Liver (tissue), 8 donors: ENCODE measurements at regions not wholly inside any gene's neighbourhood (a gene's known extent, or its start where the extent isn't known, plus 50 kb on each side); places are given as distances from the start of the nearest gene placed in this dataset.

Experiments used
- DNase-seq: peaks from one replicate; pipeline ENCODE4 v3.0.0-alpha.2; 2017; ENCODE audit warnings: low spot score
- H3K27ac ChIP-seq, 2 donors: one replicate each; pipeline ENCODE4 v1.7.0; 2013; ENCODE audit warnings: inconsistent platforms in 2 of 2, low read length in 2 of 2, control low read depth in 1 of 2, low read depth in 1 of 2, mild to moderate bottlenecking in 1 of 2
- H3K27me3 ChIP-seq, 4 donors: one replicate each; pipeline versions ENCODE4 v1.6.1 to v1.7.0; 2013; ENCODE audit warnings: low read length in 3 of 4, inconsistent platforms in 1 of 4, mild to moderate bottlenecking in 1 of 4, moderate library complexity in 1 of 4; ENCODE audit not compliant: control insufficient read depth in 4 of 4, insufficient read depth in 4 of 4
- H3K36me3 ChIP-seq, 4 donors: one replicate each; pipeline versions ENCODE4 v1.6.1 to v1.7.0; 2013; ENCODE audit warnings: low read length in 3 of 4, mild to moderate bottlenecking in 3 of 4, low read depth in 1 of 4, moderate library complexity in 1 of 4; ENCODE audit not compliant: control insufficient read depth in 4 of 4, insufficient read depth in 3 of 4
- H3K4me1 ChIP-seq, 4 donors: one replicate each; pipeline versions ENCODE4 v1.6.1 to v1.7.0; 2013; ENCODE audit warnings: low read length in 3 of 4, mild to moderate bottlenecking in 3 of 4, moderate library complexity in 1 of 4; ENCODE audit not compliant: control insufficient read depth in 4 of 4, insufficient read depth in 4 of 4
- H3K4me3 ChIP-seq, 3 donors: one replicate each; pipeline versions ENCODE4 v1.6.1 to v1.7.0; 2013; ENCODE audit warnings: low read length in 3 of 3, control low read depth in 1 of 3, low read depth in 1 of 3, mild to moderate bottlenecking in 1 of 3
- H3K9ac ChIP-seq, 2 donors: one replicate each; pipeline ENCODE4 v1.7.0; 2013; ENCODE audit warnings: low read length in 2 of 2, mild to moderate bottlenecking in 2 of 2, moderate library complexity in 2 of 2, control low read depth in 1 of 2, low read depth in 1 of 2
- H3K9me3 ChIP-seq, 4 donors: one replicate each; pipeline versions ENCODE4 v1.6.1 to v1.7.0; 2013; ENCODE audit warnings: low read length in 3 of 4; ENCODE audit not compliant: control insufficient read depth in 4 of 4
- CTCF ChIP-seq: fragments of 150-350 bp; IDR thresholded peaks from 2 replicates; pipeline ENCODE4 v1.5.1; 2017; ENCODE audit warnings: improper control_type of control experiment, low read depth, low read length; ENCODE audit not compliant: missing input control
- FOXA2 ChIP-seq: IDR thresholded peaks from 2 replicates; pipeline ENCODE4 v1.6.1; 2016; ENCODE audit warnings: antibody characterized with exemption
- GABPA ChIP-seq, 2 donors: IDR thresholded peaks in 1 of 2; conservative IDR thresholded peaks in 1 of 2; 2 replicates each; pipeline ENCODE4 v1.6.1; 2016; ENCODE audit warnings: antibody characterized with exemption in 2 of 2, mild to moderate bottlenecking in 1 of 2, moderate library complexity in 1 of 2
- HNF4A ChIP-seq, 2 donors: conservative IDR thresholded peaks; 2 replicates each; pipeline ENCODE4 v1.6.1; 2016; ENCODE audit warnings: antibody characterized with exemption in 2 of 2, mild to moderate bottlenecking in 2 of 2
- HNF4G ChIP-seq: IDR thresholded peaks from 2 replicates; pipeline ENCODE4 v1.6.1; 2016; ENCODE audit warnings: antibody characterized with exemption
- JUND ChIP-seq, 2 donors: IDR thresholded peaks; 2 replicates each; pipeline ENCODE4 v1.6.1; 2016; ENCODE audit warnings: antibody characterized with exemption in 2 of 2
- NR2F2 ChIP-seq: IDR thresholded peaks from 2 replicates; pipeline ENCODE4 v1.6.1; 2016; ENCODE audit warnings: antibody characterized with exemption
- TAF1 ChIP-seq: conservative IDR thresholded peaks from 2 replicates; pipeline ENCODE4 v1.6.1; 2016; ENCODE audit warnings: antibody characterized with exemption, mild to moderate bottlenecking
- YY1 ChIP-seq: IDR thresholded peaks from 2 replicates; pipeline ENCODE4 v1.6.1; 2016; ENCODE audit warnings: antibody characterized with exemption, mild to moderate bottlenecking
- ZBTB33 ChIP-seq: IDR thresholded peaks from 2 replicates; pipeline ENCODE4 v1.6.1; 2016; ENCODE audit warnings: antibody characterized with exemption
- WGBS: extraction: QIAGEN DNeasy Blood & Tissue Kit; methylation state at CpG from one replicate; pipeline ENCODE4 v1.1.7; 2013; 5-methylcytosine and 5-hydroxymethylcytosine counted together
- TF ChIP-seq, protein P1 (sequence below): IDR thresholded peaks from 2 replicates; pipeline ENCODE4 v1.6.1; 2016; ENCODE audit warnings: antibody characterized with exemption, mild to moderate bottlenecking
- donor health status: healthy.
- donor health status: healthy.
- donor health status: healthy.
- donor health status: healthy.
- donor health status: healthy.

- TF ChIP-seq CTCF (no peak), NR2F2 (no peak), FOXA2 (no peak), HNF4G (no peak), YY1 (no peak), JUND (IDR thresholded peaks at IDR 0.05) (no peak)
These were observed 296.7 kb downstream of the CDH26 start (continued) for GRCh38 chr20:60254901-60255411.

- H3K4me1 ChIP-seq: peaks cover 0 to 13% (median 4%) of the 10 kb centered on the region in 4 donors
- 38% methylated on average over 3 of the region's 3 CpGs for WGBS
- peaks cover 0 to 3% (median 0%) of the 10 kb centered on the region in 4 donors for H3K27me3 ChIP-seq
- H3K36me3 ChIP-seq: no peaks in the 10 kb centered on the region
- peak; percentile 1 for DNase-seq
- TF ChIP-seq YY1 (no peak), HNF4G (no peak), FOXA2 (no peak), GABPA (IDR thresholded peaks at IDR 0.05 in 1 of 2, conservative IDR thresholded peaks at IDR 0.05 in 1 of 2) (no peak), ZBTB33 (no peak)
- TF ChIP-seq, protein P1, sequence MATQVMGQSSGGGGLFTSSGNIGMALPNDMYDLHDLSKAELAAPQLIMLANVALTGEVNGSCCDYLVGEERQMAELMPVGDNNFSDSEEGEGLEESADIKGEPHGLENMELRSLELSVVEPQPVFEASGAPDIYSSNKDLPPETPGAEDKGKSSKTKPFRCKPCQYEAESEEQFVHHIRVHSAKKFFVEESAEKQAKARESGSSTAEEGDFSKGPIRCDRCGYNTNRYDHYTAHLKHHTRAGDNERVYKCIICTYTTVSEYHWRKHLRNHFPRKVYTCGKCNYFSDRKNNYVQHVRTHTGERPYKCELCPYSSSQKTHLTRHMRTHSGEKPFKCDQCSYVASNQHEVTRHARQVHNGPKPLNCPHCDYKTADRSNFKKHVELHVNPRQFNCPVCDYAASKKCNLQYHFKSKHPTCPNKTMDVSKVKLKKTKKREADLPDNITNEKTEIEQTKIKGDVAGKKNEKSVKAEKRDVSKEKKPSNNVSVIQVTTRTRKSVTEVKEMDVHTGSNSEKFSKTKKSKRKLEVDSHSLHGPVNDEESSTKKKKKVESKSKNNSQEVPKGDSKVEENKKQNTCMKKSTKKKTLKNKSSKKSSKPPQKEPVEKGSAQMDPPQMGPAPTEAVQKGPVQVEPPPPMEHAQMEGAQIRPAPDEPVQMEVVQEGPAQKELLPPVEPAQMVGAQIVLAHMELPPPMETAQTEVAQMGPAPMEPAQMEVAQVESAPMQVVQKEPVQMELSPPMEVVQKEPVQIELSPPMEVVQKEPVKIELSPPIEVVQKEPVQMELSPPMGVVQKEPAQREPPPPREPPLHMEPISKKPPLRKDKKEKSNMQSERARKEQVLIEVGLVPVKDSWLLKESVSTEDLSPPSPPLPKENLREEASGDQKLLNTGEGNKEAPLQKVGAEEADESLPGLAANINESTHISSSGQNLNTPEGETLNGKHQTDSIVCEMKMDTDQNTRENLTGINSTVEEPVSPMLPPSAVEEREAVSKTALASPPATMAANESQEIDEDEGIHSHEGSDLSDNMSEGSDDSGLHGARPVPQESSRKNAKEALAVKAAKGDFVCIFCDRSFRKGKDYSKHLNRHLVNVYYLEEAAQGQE: no peak
- no peak overlapping the region for H3K9ac ChIP-seq
- H3K9me3 ChIP-seq: no peaks in the 10 kb centered on the region
- H3K27ac ChIP-seq: peak overlapping the region in 1 of 2 donors; percentile 24
- no peak overlapping the region for H3K4me3 ChIP-seq
These were observed 297.2 kb downstream of the CDH26 start for GRCh38 chr20:60255415-60255814.

DNA sequence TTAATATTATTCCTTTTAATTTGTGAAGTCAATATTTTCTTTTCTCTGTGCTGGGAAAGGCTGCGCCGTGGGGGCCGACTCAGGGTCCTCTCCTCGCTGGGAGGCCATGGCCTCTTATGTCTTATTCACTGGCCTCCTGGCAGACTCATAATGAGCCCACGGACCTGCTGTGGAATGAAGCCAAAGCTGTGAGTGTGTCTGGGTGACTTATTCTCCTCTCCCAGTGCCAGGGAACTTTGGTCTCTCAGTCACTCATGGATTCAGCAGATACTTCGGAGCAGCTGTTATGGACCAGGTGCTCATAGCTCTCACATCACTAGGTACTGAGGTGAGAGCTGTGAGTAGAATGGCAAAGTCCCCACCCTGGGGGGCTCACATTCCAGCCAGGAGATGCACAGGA is 297.6 kb downstream of the CDH26 start:
- H3K27me3 ChIP-seq: peaks cover 0 to 3% (median 0%) of the 10 kb centered on the region in 4 donors
- H3K9me3 ChIP-seq: no peaks in the 10 kb centered on the region
- no peak for TF ChIP-seq TAF1
- TF ChIP-seq HNF4A (conservative IDR thresholded peaks at IDR 0.05): peak in 1 of 2 donors; percentile 11
- H3K36me3 ChIP-seq: no peaks in the 10 kb centered on the region
- H3K4me3 ChIP-seq: no peak overlapping the region
- WGBS: 66% methylated on average over 6 of the region's 6 CpGs
- peak overlapping the region in 1 of 2 donors; percentile 24 for H3K27ac ChIP-seq
- no peak for DNase-seq
- no peak overlapping the region for H3K9ac ChIP-seq
- peaks cover 0 to 13% (median 4%) of the 10 kb centered on the region in 4 donors for H3K4me1 ChIP-seq
